GM19240 (cell line): ENCODE measurements at regions not wholly inside any gene's neighbourhood (a gene's known extent, or its start where the extent isn't known, plus 50 kb on each side); places are given as distances from the start of the nearest gene placed in this dataset.
"Not testable (repeated sequence)": the region's sequence is repeated elsewhere in the genome, so short reads cannot be mapped to it uniquely, and the experiment has no call there.

Experiments
- DNase-seq: peaks from one replicate; pipeline ENCODE4 v3.0.0; 2011; ENCODE audit warnings: low spot score; ENCODE audit not compliant: insufficient read length

DNA sequence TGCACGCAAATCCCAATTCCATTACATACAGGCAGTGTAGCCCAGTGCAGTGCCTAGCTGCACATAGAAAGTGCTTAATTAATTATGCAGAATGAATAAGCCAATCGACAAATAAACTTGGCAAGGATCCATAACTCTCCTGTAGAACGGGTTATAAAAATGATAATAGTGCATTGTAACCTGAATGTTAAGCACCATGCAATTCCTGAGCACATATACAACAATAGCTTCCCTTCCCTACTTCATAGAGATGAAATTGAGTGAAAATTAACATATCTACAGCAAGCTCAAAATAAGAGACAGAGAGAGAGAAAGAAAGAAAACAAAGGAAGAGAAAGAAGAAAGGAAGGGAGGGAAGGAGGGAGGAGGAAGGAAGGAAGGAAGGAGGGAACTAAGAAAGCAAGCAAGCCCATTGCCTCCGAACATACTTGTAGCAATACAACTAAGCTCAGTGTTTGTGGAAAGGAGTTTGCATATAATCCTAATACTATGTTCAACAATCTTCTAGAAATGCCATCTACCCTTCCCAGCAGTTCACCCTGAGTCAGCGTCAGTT lies 1074.0 kb upstream of the LCORL start:
- DNase-seq, result no peak

GRCh38 chr4:19093951-19094350 lies 1072.4 kb upstream of the LCORL start:
- no peak for DNase-seq

- no peak for DNase-seq
Measured at GRCh38 chr4:19092797-19093196, 1071.2 kb upstream of the LCORL start.

- no peak for DNase-seq
Measured at GRCh38 chr4:19074036-19074435, 1052.5 kb upstream of the LCORL start.

GRCh38 chr4:19063662-19064061 lies 1042.1 kb upstream of the LCORL start:
- DNase-seq, result no peak

DNA sequence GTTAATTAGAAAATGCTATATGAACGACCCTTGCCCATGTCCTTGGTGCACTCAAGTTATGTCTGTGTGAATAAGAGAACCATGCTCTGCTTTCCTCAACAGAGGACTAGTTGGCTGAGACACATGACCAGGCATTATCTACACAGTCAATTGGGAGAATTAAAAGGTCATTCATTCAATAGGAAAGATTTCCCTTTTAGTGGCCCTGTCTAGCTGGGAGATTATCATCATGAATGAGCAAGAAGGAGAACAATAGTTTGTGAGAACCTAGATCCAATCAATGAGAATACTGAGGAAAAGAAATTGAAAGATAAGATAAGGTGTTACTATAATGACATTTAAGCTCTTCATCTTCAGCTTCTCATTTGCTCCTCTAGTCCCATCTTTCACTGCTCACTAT lies 1033.4 kb upstream of the LCORL start:
- no peak for DNase-seq

GRCh38 chr4:19051831-19052230 lies 1030.3 kb upstream of the LCORL start:
- DNase-seq, result no peak

DNA sequence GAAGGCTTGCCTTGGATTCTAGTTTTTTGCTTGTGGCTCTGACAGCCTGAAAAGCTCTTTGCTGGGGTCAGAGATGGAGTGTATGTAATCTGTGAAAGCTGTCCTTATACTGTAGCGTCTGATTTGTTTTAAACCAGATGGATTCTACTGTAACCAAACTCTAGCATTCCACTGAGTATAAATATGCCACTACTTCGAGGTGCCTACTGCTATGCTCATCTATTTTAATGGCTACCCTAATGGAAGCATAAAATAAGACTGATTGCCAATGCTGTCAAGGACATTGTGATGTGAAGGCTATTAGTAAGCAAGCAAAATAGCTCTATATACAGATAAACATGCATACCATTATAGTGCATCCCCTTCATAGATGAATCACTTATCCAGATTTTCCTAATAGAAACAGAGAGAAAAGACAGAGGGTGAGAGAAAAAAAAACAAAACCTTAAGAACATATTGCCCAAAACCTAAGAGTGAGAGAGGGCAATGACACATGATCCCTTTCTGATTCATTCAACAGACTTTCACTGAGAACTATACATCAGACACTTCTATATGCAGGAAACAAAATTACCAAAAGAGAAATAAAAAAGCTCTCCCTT lies 1025.8 kb upstream of the LCORL start:
- DNase-seq, result no peak

GRCh38 chr4:19039816-19040215 lies 1018.3 kb upstream of the LCORL start:
- no peak for DNase-seq

- DNase-seq, result no peak
Measured at GRCh38 chr4:19038231-19038630, 1016.7 kb upstream of the LCORL start.

- DNase-seq, result no peak
Measured at GRCh38 chr4:19033816-19034733, 1012.5 kb upstream of the LCORL start.

- no peak for DNase-seq
Measured at GRCh38 chr4:19030536-19030935, 1009.0 kb upstream of the LCORL start.

DNA sequence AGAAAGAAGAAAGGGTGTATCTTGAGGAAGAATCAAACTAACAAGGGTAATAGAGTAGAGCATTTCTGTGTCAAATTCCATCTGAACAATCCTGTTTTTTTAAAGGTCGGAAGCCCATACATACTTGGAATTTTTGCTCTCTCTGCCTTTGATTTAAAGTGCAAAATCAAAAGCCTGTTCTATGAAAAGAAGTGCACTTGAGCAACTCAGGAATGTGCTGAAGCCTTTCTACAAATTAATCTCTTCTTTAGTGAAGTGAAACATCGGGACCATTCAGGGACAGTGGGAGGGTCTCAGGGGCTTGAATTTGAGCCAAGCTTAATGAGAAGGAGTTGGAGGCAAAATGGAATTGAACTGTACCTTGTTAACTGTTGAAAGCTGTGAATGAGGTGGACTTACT lies 1008.5 kb upstream of the LCORL start:
- DNase-seq, result no peak

GRCh38 chr4:19026281-19026680 lies 1004.7 kb upstream of the LCORL start:
- no peak for DNase-seq

DNA sequence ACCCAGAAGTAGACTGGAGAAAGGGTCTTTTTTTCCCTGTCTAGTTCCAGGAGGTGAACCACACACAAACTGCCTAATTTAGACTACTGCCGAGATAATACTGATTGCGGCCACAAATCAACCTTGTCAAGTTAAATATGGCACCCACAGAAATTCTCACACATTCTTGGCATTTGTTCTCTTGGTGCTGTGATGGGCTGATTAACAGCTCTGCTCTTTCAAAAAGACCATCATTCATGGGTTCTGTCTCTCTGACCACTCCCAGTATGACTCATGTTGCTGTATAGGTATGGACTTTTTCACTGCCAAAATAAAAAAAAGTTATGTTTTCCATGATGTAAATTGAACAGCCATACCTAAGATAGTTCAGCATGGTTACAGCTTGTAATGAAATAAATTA lies 1003.5 kb upstream of the LCORL start:
- no peak for DNase-seq

DNA sequence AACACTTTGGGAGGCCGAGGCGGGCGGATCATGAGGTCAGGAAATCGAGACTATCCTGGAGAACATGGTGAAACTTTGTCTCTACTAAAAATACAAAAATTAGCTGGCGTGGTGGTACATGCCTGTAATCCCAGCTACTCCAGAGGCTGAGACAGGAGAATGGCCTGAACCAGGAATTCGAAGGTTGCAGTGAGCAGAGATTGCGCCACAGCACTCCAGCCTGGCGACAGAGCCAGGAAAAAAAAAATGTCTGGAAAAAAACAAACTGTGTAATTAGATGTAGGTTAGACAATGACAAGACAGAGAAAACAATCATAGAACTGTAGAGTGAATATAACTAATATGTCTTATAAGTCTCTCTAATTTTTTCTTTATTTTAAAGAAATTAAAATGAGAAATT lies 1002.5 kb upstream of the LCORL start:
- no peak for DNase-seq

GRCh38 chr4:19021617-19022016 lies 1000.1 kb upstream of the LCORL start:
- DNase-seq, result no peak

DNA sequence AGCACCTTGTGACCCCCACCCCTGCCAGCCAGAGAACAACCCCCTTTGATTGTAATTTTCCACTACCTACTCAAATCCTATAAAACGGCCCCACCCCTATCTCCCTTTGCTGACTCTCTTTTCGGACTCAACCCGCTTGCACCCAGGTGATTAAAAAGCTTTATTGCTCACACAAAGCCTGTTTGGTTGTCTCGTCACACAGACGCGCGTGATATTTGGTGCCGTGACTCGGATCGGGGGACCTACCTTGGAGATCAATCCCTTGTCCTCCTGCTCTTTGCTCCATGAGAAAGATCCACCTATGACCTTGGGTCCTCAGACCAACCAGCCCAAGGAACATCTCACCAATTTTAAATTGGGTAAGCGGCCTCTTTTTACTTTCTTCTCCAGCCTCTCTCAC lies 995.0 kb upstream of the LCORL start:
- DNase-seq, result not testable (repeated sequence)

DNA sequence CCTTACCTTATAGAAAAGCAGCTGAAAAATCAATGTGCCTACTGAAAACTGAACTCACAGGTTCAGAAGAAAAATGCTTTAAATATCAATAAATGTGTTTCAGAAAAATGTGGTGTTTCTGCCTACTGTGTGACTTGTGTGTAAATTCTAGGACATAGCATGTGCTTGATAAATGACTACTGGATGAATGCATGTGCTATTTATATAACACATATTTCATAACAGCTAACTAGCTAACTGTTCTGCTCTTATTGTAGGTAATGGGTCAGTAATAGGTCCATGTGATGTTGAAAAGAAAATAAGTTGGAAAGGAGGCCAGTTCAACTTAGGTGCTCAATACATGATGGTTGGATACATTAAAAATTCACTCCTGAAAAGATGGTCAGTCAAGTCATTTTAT lies 993.0 kb upstream of the LCORL start:
- DNase-seq, result no peak

DNA sequence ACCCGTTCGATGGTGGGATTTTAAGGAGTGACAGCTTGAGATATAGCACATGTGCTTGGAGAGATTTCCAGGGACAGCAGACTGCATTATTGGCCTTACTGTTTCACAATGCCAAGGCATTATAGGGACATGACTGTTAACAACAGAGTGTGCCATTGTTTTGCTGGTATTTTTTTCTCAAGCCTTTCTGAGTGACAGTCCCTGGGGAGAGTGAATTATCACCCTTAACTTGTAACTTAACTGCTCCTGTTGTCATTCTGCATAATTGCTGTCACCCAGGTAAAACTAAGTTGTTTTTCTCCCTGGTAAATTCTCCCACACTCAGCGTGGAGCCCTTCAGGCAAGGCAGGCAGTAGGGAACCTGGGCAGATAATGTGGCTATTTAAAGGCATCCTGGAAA lies 989.2 kb upstream of the LCORL start:
- DNase-seq, result no peak

- DNase-seq, result no peak
Measured at GRCh38 chr4:19009881-19010280, 988.3 kb upstream of the LCORL start.

- DNase-seq, result no peak
Measured at GRCh38 chr4:19005211-19005610, 983.7 kb upstream of the LCORL start.

- DNase-seq, result no peak
Measured at GRCh38 chr4:19002170-19002569, 980.6 kb upstream of the LCORL start.
